Cardiac fibroblast (primary cell): ENCODE measurements at regions not wholly inside any gene's neighbourhood (a gene's known extent, or its start where the extent isn't known, plus 50 kb on each side); places are given as distances from the start of the nearest gene placed in this dataset.
A peak's percentile ranks its signal among the peaks of the same experiment; 100 is the strongest.
"Not testable (repeated sequence)": the region's sequence is repeated elsewhere in the genome, so short reads cannot be mapped to it uniquely, and the experiment has no call there.

ENCODE experiments used
- DNase-seq, 2 donors: peaks; one replicate each; pipeline versions ENCODE4 v3.0.0 to v3.0.0-alpha.2; 2010; ENCODE audit warnings: low read depth in 2 of 2
- H3K4me3 ChIP-seq, 2 donors: replicated peaks in 1 of 2; 1 replicate in 1 of 2; 2 replicates in 1 of 2; pipeline ENCODE4 v1.5.1; 2011; ENCODE audit warnings: low read depth in 2 of 2, low read length in 2 of 2, mild to moderate bottlenecking in 2 of 2, moderate library complexity in 1 of 2
- TF ChIP-seq, protein P1 (sequence below): IDR thresholded peaks from one replicate; pipeline ENCODE4 v1.5.1; 2011; ENCODE audit warnings: low read depth, mild to moderate bottlenecking, low read length, inconsistent platforms

DNA sequence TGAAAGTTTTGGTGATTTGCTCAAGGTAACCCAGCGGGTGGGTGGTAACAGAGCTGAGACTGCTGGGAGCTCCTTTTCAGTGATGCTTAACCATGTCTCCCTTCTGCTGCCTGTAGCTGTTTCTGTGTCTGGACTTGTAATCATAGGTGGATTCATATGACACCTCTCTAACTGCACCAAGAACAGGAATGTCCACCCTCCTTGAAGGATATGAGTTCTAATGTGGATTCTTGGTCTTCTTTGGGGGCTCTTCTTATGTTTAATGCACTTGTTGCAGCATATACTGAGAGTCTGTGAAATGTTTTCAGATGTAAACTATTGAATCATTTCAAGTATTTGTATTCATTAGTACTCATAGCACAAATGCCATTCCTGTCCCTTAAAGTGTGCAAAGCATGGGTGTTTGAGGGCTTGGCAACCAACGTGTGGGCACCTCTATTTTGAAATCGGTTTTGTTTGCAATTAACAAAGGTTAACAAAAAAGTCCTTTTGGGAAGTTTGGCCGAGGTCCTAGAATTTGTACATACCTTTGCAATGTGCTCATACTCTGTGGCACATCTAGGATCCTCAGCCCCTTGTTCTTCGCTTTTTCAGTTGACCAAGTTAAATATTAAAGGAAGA lies 138.0 kb downstream of the SOX4 start:
- TF ChIP-seq, protein P1, sequence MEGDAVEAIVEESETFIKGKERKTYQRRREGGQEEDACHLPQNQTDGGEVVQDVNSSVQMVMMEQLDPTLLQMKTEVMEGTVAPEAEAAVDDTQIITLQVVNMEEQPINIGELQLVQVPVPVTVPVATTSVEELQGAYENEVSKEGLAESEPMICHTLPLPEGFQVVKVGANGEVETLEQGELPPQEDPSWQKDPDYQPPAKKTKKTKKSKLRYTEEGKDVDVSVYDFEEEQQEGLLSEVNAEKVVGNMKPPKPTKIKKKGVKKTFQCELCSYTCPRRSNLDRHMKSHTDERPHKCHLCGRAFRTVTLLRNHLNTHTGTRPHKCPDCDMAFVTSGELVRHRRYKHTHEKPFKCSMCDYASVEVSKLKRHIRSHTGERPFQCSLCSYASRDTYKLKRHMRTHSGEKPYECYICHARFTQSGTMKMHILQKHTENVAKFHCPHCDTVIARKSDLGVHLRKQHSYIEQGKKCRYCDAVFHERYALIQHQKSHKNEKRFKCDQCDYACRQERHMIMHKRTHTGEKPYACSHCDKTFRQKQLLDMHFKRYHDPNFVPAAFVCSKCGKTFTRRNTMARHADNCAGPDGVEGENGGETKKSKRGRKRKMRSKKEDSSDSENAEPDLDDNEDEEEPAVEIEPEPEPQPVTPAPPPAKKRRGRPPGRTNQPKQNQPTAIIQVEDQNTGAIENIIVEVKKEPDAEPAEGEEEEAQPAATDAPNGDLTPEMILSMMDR, result no peak
- peak; percentile 58 to 67 for DNase-seq
- H3K4me3 ChIP-seq, result no peak overlapping the region

DNA sequence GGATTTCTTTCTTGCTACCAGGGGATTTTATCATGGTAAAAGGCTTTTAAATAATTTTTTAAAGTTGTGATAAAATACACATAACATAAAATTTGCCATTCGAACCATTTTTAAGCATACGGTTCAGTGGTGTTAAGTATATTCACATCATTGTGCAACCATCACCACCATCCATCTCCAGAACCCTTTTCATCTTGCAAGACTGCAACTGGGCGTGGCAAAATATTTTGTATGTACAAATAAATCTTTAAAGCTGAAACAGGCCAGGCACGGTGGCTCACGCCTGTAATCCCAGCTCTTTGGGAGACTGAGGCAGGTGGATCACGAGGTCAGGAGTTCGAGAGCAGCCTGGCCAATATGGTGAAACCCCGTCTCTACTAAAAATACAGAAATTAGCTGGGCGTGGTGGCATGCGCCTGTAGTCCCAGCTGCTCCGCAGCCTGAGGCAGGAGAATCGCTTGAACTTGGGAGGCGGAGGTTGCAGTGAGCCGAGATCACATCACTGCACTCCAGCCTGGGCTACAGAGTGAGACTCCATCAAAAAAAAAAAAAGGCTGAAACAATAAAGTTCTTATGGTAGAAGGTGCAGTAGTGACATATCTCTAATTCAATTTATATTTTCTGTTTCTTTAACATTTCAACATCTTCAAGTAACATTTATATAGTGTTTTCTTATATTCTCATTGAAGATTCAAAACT lies 138.6 kb downstream of the SOX4 start:
- H3K4me3 ChIP-seq, DNase-seq: not testable (repeated sequence)

DNA sequence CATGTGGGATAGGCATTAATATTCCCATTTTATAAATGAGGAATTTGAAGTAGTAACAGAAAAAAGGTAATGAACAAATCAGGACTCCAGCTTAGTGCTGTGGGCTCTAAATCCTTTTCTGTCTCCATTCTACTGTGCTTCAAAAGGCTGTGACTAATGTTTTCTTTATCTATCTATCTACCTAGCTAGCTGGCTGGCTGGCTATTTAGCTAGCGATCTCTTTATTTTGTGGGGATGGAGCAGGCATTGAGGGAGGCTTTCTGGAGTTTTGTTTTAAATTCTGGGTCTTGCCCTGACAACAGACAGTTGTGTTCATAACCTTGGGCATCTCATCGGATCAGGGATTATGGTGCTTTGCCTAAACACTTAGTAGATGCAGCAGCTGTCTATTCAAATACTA lies 139.2 kb downstream of the SOX4 start:
- DNase-seq, result no peak
- TF ChIP-seq, protein P1, result no peak

DNA sequence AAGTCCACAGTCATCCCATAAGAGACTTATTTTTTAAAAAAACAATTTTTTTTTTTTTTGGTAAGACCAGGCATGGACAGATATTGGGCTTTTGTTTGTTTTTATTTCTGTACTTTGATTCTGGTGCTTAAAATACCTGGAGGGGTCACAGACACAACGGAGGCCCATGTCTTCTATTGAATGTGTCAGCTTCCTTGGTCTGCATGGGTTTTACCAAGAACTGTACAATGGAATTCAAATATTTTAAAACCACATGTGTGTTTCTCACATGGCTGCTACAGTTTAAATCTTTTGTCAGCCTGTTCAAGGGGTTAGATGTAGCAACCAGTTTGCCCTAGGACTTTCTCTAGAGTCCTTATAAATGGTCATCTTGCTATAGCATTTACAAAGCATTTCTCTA lies 139.8 kb downstream of the SOX4 start:
- DNase-seq, result peak in 1 of 2 donors; percentile 37
- no peak overlapping the region for H3K4me3 ChIP-seq
- TF ChIP-seq, protein P1, result no peak

More for the DNA sequence above, 139.2 kb downstream of the SOX4 start:
- H3K4me3 ChIP-seq, result no peak overlapping the region

DNA sequence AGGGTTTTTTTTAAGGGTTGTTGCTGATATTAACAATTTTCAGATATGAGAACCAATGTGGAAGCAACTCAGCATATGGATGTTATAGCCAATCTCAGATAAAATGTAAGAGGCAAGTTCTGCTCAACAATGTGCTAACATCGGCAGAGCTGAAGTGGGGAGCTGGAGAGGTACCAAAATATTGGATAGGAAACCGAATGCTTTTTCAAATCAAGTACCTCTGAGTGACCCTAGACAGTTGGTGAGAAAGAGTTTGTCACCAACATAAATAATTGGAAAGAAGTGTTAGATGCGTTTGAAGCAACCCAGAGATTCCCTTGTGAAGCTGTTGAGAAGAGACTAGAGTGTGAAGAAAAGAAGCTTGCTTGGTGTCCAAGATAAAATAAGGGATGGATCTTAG lies 140.7 kb downstream of the SOX4 start:
- TF ChIP-seq, protein P1, result no peak
- no peak overlapping the region for H3K4me3 ChIP-seq
- DNase-seq, result no peak

DNA sequence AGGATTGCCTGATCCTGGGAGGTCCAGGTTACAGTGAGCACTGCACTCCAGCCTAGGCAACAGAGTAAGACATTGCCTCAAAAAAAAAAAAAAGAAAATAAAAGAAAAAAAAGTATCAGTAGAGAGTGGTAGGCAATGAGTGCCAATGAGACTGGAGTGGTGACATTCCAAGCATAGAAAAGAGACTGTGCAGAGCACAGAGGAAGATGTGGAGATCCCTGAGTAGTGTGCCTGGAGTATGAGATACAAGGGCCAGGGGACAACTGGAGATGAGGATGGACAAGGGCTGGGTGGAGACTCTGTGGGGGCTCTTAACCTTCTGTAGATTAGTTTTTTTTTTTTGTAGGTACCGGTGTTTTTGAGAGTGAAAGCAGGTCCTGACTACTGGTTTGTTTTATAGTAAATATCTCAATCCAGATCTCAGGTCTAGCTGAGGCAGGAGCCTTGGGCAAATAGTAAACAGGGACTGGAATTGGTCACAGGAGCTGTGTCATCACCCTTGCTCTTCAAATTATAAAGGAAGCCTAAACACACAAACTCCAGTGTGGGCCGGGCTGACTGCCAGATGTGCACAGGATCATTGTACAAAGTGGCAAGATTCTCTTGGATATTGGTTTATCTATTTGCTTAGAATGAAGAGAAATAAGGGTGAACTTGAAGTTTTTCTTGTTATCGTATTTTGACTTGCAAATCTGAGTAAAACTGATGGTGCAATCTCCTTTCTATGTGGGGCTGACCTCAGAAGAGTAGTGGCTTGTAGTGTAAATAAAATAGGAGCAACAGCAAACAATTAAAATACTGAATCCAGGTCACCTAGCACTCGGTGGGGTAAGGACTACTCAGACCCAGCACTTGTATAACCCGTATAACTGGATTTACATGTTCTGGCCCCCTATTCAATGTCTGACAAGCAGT lies 144.9 kb downstream of the SOX4 start:
- TF ChIP-seq, protein P1, result no peak
- peak in 1 of 2 donors; percentile 48 for DNase-seq
- H3K4me3 ChIP-seq, result no peak overlapping the region

DNA sequence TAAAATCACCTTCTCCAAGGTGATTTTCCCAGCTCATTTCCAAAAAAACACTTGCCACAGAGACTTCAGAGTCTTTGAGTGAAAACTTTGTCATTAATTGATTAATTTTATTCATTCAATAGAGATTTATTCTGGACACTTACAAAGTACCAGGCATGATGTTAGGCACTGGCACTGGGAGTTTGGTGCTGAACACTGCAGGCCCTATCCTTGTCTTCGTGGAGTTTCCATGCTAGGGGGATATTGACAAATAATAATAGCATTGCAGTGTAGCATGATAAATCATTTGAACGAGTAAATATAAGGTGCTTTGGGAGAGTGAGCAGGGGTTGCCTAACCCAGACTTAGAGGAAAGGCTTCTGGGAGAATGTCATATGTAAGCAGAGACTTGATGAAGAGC lies 145.7 kb downstream of the SOX4 start:
- TF ChIP-seq, protein P1, result no peak
- no peak overlapping the region for H3K4me3 ChIP-seq
- no peak for DNase-seq
